GM12878 (cell line): ENCODE measurements at regions not wholly inside any gene's neighbourhood (a gene's known extent, or its start where the extent isn't known, plus 50 kb on each side); places are given as distances from the start of the nearest gene placed in this dataset.

ENCODE experiments used
- ATAC-seq: fragments of 200-7000 bp; cut with Tn5 transposase; 3 replicates; pipeline ENCODE4 v1.9.1; 2020; ENCODE audit warnings: mild to moderate bottlenecking, moderate library complexity
- BruUV-seq: library from RNA; stranded (reverse); fragments of 400-500 nt; replicated peaks from 2 replicates; lab custom pipeline; 2021; lab: Mats Ljungman, UMichigan
- CTCF ChIA-PET: fragments of 300-600 bp; sonication (Branson Sonifier 250); formaldehyde crosslinking; extraction: SDS; loops from one replicate; lab custom pipeline; 2021; ENCODE audit warnings: inconsistent platforms; lab: Yijun Ruan, JAX
- POLR2A ChIA-PET: fragments of 350-600 bp; formaldehyde crosslinking; extraction: SDS; loops from one replicate; lab custom pipeline; 2021; ENCODE audit warnings: inconsistent platforms; lab: Charles Lee
- RAD21 ChIA-PET: fragments of 300-600 bp; sonication (Branson Sonifier 250); formaldehyde crosslinking; loops from one replicate; lab custom pipeline; 2023; ENCODE audit warnings: antibody characterized with exemption; ENCODE audit not compliant: unreplicated experiment; lab: Charles Lee
- SMC1A ChIA-PET: fragments of 300-600 bp; sonication (Branson Sonifier 250); formaldehyde crosslinking; loops from one replicate; lab custom pipeline; 2023; ENCODE audit not compliant: unreplicated experiment, uncharacterized antibody; lab: Charles Lee
- DNase-seq: peaks from one replicate; pipeline ENCODE4 v3.0.0-alpha.2; 2011; ENCODE audit warnings: low read depth, low spot score
- FAIRE-seq: peaks from 3 replicates; lab custom pipeline; 2011; peaks lifted over from hg19 to GRCh38; lab: Jason Lieb, UNC
- H2AFZ ChIP-seq: 2 replicates; pipeline ENCODE4 v1.6.0; 2011; ENCODE audit warnings: low read depth, low read length, control low read depth; ENCODE audit not compliant: control insufficient read depth
- H3K27ac ChIP-seq: 2 replicates; pipeline ENCODE4 v1.5.1; 2011; ENCODE audit warnings: control low read depth; ENCODE audit not compliant: control insufficient read depth, insufficient read depth
- H3K27me3 ChIP-seq, 2 experiments: replicated peaks in 1 of 2; 2 replicates each; pipeline versions ENCODE4 v1.6.0 to v1.6.1; 2011; ENCODE audit warnings: low read length in 1 of 2; ENCODE audit not compliant: control insufficient read depth in 2 of 2, insufficient read depth in 2 of 2
- H3K36me3 ChIP-seq, 2 experiments: 2 replicates each; pipeline ENCODE4 v1.5.1; 2011; ENCODE audit warnings: low read length in 1 of 2; ENCODE audit not compliant: control insufficient read depth in 2 of 2, insufficient read depth in 2 of 2
- H3K4me1 ChIP-seq: 2 replicates; pipeline ENCODE4 v1.6.1; 2011; ENCODE audit warnings: mild to moderate bottlenecking, low read length, moderate library complexity, mixed read lengths; ENCODE audit not compliant: control insufficient read depth, insufficient read depth
- H3K4me2 ChIP-seq: 2 replicates; pipeline ENCODE4 v1.6.0; 2011; ENCODE audit warnings: control low read depth; ENCODE audit not compliant: control insufficient read depth, insufficient read depth
- H3K4me3 ChIP-seq: fragments of 200-600 bp; sonication (generic); 2 replicates; pipeline ENCODE4 v1.5.1; 2016
- H3K79me2 ChIP-seq: 2 replicates; pipeline ENCODE4 v1.6.0; 2011; ENCODE audit warnings: low read length; ENCODE audit not compliant: control insufficient read depth, insufficient read depth
- H3K9ac ChIP-seq: 2 replicates; pipeline ENCODE4 v1.8.0; 2011; ENCODE audit warnings: low read length, control low read depth, mixed read lengths; ENCODE audit not compliant: control insufficient read depth, insufficient read depth
- H3K9me3 ChIP-seq: replicated peaks from 3 replicates; pipeline ENCODE4 v1.5.1; 2011; ENCODE audit warnings: mild to moderate bottlenecking, low read length; ENCODE audit not compliant: control insufficient read depth, insufficient read depth
- H4K20me1 ChIP-seq: 2 replicates; pipeline ENCODE4 v1.6.0; 2011; ENCODE audit not compliant: control insufficient read depth, insufficient read depth
- CEBPZ ChIP-seq: fragments of 150-350 bp; IDR thresholded peaks from 2 replicates; pipeline ENCODE4 v1.6.1; 2016; ENCODE audit warnings: low read depth, low read length
- FOXM1 ChIP-seq: IDR thresholded peaks from 2 replicates; pipeline ENCODE4 v1.6.1; 2012; ENCODE audit warnings: low read depth, mild to moderate bottlenecking, inconsistent platforms, low read length, moderate library complexity
- MEF2A ChIP-seq: IDR thresholded peaks from 2 replicates; pipeline ENCODE4 v1.6.1; 2011; ENCODE audit warnings: low read depth, mild to moderate bottlenecking, low read length, moderate library complexity; ENCODE audit not compliant: insufficient read depth
- PAX8 ChIP-seq: fragments of 450-650 bp; IDR thresholded peaks from 2 replicates; pipeline ENCODE4 v1.6.1; 2017; ENCODE audit warnings: mild to moderate bottlenecking, moderate library complexity
- RAD51 ChIP-seq: fragments of 450-650 bp; IDR thresholded peaks from 2 replicates; pipeline ENCODE4 v1.6.1; 2016; ENCODE audit warnings: moderate library complexity, mild to moderate bottlenecking, inconsistent platforms
- RFX5 ChIP-seq: IDR thresholded peaks from 2 replicates; pipeline ENCODE4 v1.6.1; 2011; ENCODE audit warnings: low read depth, low read length, improper control_type of control experiment
- SUZ12 ChIP-seq: fragments of 200-600 bp; sonication (generic); IDR thresholded peaks from one replicate; pipeline ENCODE4 v1.6.1; 2018; ENCODE audit warnings: antibody characterized with exemption, mild to moderate bottlenecking; ENCODE audit not compliant: unreplicated experiment
- ZBTB11 ChIP-seq: fragments of 450-650 bp; formaldehyde crosslinking; IDR thresholded peaks from 2 replicates; pipeline ENCODE4 v1.5.0; 2022; ENCODE audit warnings: mild to moderate bottlenecking, missing genetic modification characterization
- WGBS: methylation state at CpG from one replicate; pipeline ENCODE4 v1.1.6; 2016; ENCODE audit warnings: low lambda C conversion rate; ENCODE audit not compliant: insufficient replicate concordance, insufficient coverage; ENCODE audit errors: missing lambda C conversion rate; 5-methylcytosine and 5-hydroxymethylcytosine counted together
- in situ Hi-C: fragments of 300-500 bp; cut with MboI; formaldehyde crosslinking; loops from 9 replicates; pipeline ENCODE4 v1.14.3; 2018; ENCODE audit warnings: mixed read lengths
- intact Hi-C: fragments of 100-400 bp; cut with micrococcal nuclease; formaldehyde crosslinking; loops from one replicate; pipeline ENCODE4 v1.14.2; 2022; ENCODE audit not compliant: unreplicated experiment
- TF ChIP-seq, protein P1 (sequence below): fragments of 450-650 bp; IDR thresholded peaks from 2 replicates; pipeline ENCODE4 v1.6.1; 2018; ENCODE audit warnings: mild to moderate bottlenecking, low read depth, moderate library complexity; ENCODE audit not compliant: partially characterized antibody

DNA sequence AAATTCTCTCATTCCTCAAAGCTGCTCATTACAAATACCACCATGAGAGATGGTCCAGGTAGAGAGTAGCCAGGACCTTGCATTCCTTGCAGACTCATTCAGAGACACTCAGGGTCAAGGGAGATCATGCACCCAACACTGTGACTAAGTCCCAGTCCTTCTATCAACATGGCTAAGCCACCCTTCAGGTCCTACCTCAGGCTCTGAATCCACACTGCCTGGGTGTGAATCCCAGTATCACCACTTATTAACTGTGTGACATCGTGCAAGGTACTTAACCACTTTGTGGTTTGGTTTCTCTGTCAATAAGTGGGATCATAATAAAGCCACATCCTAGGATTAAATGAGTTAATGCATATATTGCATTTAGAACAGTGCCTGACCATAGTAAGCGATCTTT is 124.1 kb upstream of the NEIL3 start (continued):
- TF ChIP-seq CEBPZ (no peak), FOXM1 (no peak)

- in situ Hi-C loops (no loop called here), intact Hi-C loops (no loop called here)
- no peaks in the 10 kb centered on the region for H3K27me3 ChIP-seq
- ChIA-PET POLR2A (no interaction called here), SMC1A (no interaction called here), RAD21 (no interaction called here), CTCF (no interaction called here)
- no peaks in the 10 kb centered on the region for H3K79me2 ChIP-seq
- WGBS: 0% methylated on average over 2 of the region's 2 CpGs
- H3K4me3 ChIP-seq: no peak overlapping the region
- H3K4me1 ChIP-seq: no peaks in the 10 kb centered on the region
- H3K9me3 ChIP-seq: no peaks in the 10 kb centered on the region
- H3K4me2 ChIP-seq: no peak overlapping the region
- no TSS peak for BruUV-seq
- no peak overlapping the region for H3K9ac ChIP-seq
- no peaks in the 10 kb centered on the region for H4K20me1 ChIP-seq
- H2AFZ ChIP-seq: no peak overlapping the region
- ATAC-seq (no peak), FAIRE-seq (no peak), DNase-seq (no peak)
- no peak overlapping the region for H3K27ac ChIP-seq
- H3K36me3 ChIP-seq: no peaks in the 10 kb centered on the region
- no peak for TF ChIP-seq SUZ12
- no peak for TF ChIP-seq RFX5
- no peak for TF ChIP-seq RAD51
- TF ChIP-seq MEF2A: no peak
- TF ChIP-seq ZBTB11 (CRISPR knock-in tag): no peak
- TF ChIP-seq PAX8: no peak
- TF ChIP-seq, protein P1, sequence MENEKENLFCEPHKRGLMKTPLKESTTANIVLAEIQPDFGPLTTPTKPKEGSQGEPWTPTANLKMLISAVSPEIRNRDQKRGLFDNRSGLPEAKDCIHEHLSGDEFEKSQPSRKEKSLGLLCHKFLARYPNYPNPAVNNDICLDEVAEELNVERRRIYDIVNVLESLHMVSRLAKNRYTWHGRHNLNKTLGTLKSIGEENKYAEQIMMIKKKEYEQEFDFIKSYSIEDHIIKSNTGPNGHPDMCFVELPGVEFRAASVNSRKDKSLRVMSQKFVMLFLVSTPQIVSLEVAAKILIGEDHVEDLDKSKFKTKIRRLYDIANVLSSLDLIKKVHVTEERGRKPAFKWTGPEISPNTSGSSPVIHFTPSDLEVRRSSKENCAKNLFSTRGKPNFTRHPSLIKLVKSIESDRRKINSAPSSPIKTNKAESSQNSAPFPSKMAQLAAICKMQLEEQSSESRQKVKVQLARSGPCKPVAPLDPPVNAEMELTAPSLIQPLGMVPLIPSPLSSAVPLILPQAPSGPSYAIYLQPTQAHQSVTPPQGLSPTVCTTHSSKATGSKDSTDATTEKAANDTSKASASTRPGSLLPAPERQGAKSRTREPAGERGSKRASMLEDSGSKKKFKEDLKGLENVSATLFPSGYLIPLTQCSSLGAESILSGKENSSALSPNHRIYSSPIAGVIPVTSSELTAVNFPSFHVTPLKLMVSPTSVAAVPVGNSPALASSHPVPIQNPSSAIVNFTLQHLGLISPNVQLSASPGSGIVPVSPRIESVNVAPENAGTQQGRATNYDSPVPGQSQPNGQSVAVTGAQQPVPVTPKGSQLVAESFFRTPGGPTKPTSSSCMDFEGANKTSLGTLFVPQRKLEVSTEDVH: no peak
Measured at GRCh38 chr4:177187371-177187770, 122.3 kb upstream of the NEIL3 start.
